HG02938 (cell line): ENCODE measurements at regions not wholly inside any gene's neighbourhood (a gene's known extent, or its start where the extent isn't known, plus 50 kb on each side); places are given as distances from the start of the nearest gene placed in this dataset.

Source experiments
- ATAC-seq: cut with Tn5 transposase; IDR thresholded peaks from one replicate; pipeline ENCODE4 v1.9.1; 2021; ENCODE audit warnings: mild to moderate bottlenecking, moderate library complexity; ENCODE audit not compliant: unreplicated experiment

DNA sequence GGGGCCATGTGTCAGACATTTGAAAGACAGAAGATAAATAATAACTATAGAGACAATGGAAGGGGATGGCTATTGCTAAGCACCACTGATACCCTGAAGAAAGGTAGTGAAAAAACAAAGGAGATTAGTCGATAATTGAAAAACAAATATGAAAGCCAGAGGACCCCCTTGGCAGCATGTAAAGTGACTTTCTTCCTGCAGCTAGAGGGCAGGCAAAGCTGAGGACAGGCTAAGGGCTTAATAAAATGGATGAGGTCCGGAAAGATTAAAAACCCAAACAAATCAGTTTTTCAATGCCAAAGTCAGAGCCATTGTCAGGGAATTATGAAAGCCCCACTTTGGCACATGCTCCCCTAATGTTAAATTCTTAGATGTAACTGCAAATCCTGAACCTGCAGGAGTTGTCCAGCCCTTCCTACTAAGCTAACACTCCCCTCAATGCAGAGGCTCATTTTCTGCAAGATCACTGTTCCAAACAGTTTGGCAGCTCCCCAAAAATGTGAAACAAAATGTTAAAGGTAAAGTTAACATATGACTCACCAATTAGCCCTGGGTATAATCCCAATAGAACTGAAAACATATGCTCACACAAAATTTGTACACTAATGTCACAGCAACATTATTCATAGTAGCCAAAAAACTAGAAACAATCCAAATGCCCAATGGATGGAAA lies 1177.9 kb downstream of the GRIK2 start:
- ATAC-seq, result no peak

DNA sequence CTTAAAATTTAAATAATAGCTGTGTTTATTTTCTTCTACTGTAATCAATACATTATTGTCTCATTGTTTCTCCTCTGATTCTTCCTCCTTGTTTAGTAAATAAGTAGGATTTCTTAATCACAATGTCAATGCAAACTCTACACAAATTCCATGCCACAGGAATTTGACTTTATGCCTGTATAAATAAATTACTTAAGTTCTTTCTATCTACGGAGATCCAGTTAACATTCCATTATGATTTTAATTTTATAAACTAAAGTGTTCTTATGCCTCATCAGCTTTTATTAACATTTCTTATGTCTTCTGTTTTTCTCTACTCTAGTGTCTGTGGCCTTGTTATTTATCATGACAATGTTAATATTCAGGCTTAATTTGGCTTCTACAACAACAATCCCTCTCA lies 1169.2 kb downstream of the GRIK2 start:
- no peak for ATAC-seq

DNA sequence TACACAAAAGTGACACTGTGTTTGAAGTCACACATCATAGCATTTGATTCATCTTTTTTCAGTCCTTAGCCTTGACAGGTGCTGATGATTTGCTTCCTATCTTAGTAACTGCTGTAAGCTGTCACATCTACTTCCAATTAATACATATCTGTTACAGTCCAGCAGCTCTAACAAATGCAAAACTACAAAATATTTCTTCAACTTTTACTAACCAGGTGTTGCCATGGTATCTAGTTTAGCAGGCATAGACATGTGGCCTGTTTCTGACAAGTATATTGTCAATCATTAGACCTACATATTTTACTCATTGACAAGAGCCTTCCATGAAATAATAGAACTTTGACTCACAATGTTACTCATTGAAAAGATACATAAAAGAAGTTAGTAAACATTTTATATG lies 1159.7 kb downstream of the GRIK2 start:
- no peak for ATAC-seq

DNA sequence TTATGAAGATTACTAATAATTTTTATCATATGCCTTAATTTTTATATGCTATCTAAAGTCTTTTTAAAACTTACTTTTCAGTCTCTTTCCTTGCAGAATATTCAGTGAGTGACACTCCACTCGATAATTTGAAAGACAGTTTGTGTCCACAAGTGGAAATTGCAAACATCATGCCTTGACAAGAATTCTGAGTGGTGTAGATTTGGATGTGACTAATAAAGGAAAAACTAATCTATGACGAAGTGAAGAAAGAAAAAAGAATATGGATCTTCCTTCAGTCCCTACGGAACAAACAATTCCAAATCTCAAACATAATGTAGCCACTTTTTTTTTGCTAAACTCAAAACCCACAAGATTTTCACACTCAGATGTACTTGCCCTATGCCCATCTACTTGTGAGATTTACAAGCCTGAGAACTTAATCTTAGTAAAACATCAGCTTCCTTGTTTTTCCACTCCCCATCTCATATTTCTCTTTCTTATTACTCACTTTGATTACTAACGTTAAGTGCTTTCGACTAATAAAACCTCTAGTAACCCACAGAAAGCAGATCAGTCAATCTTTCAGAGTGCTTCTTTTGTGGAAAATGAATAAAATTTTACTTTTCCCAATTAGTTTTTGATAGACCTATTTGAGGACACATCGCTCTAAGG lies 1155.8 kb downstream of the GRIK2 start:
- ATAC-seq, result no peak

DNA sequence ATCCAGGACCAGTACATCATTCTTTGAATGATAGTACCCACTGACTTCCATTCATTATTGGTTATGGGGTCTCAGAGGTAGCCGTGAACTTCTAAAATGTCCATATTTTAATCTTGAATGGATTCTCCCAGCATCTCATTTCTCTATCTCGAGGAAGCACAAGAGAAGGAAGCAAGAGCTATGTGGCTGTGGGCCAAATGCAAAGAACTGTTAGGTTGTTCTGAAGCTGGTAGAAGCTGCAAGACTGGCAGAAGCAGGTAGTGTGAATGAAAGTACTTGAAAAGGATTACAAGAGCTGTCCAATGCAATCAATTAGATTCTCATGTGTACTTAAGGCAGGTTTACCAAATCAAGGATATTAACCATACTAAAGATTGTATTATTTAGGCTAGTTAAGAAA lies 1131.8 kb downstream of the GRIK2 start:
- ATAC-seq, result no peak

DNA sequence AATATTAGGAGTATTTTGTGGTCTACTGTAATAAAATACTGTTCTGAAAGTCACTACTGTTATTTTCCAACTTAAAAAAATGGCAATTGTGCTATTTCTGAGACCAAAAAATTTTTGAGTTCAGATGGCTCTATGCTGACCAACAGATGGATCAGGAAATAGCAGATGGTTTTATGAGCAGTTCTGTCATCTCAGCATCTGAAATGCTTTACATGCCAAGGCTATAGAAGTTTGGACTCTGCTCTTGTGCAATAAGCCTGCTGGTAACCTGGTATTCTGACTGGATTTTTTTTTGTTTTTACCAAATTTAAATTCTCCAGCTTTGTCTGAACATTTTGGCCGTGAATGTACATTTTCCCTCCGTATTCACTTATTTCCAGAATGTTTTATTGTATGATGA lies 1127.5 kb downstream of the GRIK2 start:
- ATAC-seq, result no peak

DNA sequence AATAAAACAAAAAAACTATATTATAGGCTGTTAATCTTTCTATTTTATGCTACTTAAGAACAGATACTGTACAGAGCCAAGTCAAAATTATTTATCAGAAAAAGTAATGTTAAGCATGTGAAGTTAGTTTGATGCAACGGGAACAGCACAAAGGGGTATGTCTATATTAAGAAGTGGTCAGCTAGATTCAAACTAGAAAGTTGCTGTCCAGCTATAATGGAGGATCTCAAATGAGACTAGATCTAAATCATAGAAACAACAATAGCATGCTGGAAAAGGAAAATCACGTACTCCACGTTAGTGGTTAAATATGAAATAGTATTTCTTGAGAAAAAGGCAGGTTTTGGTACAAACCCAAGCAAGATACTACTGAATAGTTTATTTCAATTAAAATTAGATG lies 1124.0 kb downstream of the GRIK2 start:
- ATAC-seq, result no peak

DNA sequence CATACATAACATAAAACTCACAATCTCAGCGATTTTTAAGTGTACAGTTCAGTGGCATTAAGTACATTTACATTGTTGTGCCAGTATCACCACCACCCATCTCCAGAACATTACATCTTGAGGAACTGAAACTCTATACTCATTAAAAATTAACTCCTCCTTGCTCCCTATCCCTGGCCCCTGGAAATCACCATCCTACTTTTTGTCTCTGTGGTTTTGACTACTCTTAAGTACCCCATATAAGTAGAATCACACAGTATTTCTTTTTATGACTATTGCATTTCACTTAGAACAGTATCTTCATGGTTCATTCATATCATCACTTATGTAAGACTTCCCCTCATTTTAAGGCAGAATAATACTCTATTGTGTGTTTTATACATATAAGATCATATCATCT lies 1108.1 kb downstream of the GRIK2 start:
- no peak for ATAC-seq

DNA sequence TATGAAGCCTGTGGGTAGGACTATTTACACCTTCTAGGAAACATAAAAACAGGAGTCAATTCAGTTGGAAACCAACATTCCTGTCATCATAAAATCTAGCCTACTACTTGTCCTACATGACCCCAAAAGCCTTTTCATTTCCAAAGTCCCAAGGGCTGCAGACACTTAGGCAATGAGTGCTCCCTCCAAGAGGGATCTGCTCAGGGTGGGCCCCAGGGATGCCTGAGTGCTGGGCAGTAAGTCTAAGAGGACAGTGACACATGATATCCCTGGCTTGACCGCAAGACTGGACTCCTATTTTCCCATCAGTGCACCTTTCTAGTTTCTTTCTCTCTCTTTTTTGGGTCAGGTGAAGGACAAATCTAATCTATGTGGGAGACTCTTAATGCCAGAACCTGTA lies 1101.3 kb downstream of the GRIK2 start:
- ATAC-seq, result no peak

DNA sequence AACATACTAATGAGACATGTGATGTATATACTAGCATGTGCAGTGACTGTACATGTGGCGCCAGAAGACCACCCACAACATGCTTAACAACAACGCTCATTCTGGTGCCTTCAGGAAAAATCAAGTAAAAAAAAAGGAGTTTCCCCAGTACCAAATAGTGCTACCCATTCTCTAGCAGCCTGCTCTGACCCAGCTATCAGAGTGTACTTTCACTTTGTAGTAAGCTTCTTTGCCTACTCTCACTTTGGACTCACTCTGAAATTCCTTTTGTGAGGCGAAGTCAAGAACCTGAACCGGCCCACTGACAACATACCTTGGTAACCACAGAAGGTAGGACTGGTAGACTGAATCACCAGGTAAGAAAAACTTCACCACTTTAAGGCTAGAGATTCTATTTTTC lies 1100.0 kb downstream of the GRIK2 start:
- ATAC-seq, result no peak

DNA sequence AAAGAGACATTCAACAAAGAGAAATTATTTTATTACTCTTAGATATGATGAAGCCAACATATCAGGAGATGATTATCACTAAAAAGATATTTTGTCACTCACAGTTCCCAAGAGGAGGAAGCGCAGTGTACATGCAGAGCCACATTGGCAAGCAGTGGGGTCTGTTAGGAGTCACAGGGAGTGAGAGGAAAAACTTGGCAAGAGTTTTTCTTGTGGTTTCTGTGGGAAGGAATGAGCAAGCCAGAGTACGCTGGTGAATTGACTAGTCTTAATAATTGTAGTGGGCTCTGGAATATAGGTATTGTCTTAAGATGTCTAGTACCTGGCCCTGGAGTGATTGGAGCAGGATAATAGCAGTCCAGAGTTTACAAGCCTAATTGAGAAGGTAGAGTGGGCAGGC lies 1095.2 kb downstream of the GRIK2 start:
- no peak for ATAC-seq

DNA sequence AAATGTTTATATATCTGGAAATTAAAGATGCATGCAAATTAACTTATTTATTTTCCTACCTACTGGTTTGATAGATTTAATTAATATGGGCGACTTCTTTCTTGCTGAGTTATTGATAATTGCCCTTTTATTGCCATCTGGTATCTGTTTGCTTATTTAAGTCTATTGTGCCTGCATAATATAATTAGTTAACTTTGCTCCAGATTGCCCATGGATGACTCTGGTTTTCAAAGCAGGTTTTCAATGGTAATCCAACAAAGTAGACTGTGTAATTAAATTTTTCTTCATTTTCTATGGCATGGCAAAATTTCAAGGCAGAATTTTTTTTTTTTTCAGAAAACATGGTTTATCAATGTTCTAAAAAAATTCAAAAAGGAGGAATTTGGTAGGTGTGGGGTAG lies 1092.0 kb downstream of the GRIK2 start:
- ATAC-seq, result no peak

DNA sequence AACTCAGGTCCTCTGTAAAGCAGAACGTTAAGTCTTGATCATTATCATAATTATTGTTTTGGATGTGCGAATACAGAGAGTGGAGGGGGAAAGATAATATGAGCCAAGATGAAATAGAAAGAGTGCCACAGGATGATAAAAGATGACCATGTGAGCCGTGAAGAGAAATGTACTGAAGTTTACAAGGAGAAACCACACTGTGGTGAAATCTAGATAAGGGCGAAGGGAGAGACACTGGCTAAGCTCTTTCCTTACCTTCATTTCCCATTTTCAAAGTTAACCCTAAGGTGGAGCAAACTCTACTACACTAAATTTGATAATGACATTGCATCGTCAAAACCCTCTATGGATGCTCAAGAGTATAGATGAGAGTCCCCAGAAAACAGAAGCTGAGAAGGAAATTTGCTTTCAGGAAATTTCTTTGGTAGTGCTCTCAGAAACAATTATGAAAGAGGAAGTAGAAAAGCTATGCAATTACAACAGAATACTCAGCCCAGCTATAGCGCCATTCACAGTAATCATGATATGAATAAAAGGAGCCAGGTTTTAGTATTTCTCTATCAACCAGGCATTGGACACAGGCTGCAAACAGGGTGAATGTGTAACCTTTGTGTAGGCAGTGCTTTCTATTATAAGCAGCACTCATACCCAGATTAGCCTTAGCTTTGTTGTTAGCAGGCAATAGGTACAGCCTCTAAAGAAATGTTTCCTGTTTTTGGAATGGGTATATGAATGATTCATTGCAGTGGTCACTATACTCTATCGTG lies 1080.7 kb downstream of the GRIK2 start:
- peak; percentile 60 for ATAC-seq

DNA sequence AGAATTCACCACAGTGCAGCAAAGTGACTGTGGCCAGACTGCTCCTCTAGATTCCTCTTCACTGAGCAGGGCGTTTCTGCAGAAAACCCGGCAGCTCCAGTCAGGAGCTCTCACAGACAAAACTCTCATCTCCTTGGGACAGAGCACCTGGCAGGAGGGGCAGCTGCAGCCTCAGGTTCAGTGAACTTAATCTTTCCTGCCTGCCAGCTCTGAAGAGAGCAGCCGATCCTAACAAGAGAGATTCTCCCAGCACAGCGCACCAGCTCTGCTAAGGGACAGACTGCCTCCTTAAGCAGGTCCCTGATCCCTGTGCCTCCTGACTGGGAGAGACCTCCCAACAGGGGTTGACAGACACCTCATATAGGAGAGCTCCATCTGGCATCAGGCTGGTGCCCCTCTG lies 1065.5 kb downstream of the GRIK2 start:
- no peak for ATAC-seq

DNA sequence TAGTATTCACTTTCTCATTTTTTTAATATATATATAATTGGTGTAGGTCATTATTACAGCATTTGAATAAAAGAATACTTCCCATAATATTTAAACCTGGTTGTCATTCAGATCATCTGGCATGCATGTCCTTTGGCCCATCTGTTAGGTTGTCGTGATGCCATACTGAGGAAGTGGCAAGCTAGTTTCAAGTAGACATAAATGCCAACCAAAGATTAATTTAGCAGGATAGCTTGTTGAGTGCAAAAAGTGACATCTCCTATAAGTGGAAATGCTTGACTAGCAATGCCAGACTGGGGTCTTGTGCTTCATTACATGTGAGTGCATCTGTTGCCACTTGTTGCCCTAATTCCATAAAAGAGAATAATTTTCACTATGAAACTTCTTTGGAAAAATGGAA lies 1044.7 kb downstream of the GRIK2 start:
- ATAC-seq, result no peak

DNA sequence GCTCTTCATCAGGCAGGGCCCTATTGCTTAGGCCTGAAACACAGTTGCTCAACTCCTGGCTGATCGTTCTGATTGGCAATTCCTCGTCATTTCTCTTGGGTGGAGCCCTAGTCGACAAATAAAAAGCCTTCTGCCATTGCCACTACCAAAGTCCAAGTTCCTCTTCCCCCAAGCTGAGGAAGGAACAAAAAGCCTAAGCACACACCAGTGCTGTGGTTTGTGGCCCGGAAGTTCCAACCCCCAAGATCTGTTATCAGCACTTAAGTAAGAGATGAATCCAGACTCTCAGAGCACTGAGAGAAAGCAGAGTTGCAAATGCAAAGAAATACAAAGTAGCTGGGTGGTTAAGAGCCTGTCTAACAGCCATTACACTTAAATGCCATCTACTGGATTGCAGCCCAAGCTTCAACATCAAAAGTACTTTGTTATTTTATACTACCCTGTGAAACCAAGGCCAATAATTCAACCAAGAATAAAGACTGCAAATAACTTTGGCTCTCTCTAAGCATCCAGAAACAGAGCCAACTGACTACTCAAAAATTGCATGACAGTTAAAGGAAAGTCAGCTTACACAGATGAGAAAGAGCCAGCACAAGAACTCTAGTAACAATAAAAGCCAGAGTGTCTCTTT lies 1024.0 kb downstream of the GRIK2 start:
- no peak for ATAC-seq

DNA sequence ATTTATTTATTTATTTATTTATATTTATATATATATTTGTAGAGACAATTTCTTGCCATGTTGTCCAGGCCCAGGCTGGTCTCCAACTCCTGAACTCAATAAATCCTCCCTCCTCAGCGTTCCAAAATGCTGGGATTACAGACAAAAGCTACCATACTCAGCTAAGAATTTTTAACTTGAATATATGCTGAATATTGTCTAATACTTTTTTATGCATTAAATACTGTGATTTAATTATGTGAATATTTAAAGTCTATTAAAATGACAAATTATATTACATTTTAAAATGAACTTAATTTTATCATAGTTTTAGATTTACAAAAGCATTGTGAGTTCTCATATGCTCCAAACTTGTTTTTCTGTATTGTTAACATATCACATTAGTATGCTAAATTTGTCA lies 1022.4 kb downstream of the GRIK2 start:
- no peak for ATAC-seq

DNA sequence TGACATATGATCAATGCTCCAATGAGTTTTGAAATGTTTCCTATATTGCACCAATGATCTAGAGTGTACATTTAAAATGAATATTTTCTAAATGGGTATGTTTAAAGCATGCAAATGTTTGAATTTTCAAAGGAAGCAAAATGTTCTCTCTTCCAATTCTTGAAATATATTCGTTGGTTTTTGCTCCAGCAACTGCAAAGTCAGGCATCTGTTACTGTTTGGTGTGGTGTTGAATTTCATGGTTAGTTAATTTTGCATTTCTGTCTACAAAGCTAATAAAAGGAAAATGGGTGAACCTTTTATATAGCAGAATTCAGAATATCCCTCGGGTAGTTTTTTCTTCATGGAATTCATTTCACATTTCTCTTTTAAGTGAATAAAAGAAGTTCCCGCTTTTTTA lies 1018.3 kb downstream of the GRIK2 start:
- no peak for ATAC-seq

DNA sequence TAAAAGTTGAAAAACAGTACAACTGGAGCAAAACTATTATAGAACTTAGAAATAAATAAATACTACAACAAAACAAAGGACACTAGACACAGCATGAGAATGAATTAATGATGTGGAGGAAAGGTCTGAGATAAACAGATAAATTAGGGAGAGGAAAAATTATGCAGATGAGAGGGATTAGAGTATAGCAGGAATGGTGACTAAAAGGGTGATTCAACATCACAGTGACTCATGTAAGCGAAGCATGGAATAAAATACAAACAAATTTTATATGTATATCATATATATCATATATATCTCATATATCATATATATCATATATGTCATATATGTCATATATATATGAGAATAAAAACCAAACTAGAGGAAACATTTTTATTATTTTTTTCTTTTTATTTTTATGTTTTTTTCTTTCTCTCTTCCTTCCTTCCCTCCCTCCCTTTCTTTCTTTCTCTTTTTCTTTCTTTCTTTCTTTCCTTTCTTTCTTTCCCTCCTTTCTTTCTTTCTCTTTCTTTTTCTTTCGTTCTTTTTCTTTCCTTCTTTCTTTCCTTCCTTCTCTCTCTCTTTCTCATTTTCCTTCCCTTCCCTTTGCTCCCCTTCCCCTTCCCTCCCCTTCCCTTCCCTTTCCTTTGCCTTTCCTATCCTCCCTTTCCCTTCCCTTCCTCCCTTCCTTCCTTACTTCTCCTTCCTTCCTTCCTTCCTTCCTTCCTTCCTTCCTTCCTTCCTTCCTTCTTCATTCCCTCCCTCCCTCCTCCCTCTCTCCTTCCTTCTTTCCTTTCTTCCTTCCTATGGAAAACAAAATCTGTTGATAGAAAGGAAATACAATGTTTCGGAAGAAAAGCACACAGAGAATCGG lies 1014.6 kb downstream of the GRIK2 start:
- ATAC-seq, result no peak

DNA sequence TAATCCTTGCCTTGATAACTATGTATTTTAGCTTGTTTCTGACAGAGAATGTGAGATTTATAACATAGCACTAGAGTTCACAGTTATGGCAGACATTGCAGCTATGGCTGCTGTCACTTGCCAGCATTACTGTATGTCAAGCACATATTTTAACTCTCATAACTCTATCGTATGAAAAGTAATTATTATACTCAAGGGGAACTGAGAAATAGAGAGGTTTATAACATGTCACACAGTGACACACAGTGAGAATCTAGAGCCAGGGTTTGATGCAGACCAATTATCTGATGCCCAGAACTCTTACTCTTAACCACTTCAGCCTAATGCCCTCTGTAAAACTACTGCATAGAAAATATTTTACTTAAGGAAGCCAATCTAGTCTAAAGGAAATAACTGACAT lies 1012.4 kb downstream of the GRIK2 start:
- ATAC-seq, result no peak
